Erythroblast (primary cell): ENCODE measurements at regions not wholly inside any gene's neighbourhood (a gene's known extent, or its start where the extent isn't known, plus 50 kb on each side); places are given as distances from the start of the nearest gene placed in this dataset.
"Not testable (repeated sequence)": the region's sequence is repeated elsewhere in the genome, so short reads cannot be mapped to it uniquely, and the experiment has no call there.

Source experiments
- DNase-seq, 2 experiments: peaks; one replicate each; lab custom pipeline; 2025; lab: John Stamatoyannopoulos, UW
- GATA1 ChIP-seq: IDR thresholded peaks from 2 replicates; pipeline ENCODE4 v1.6.1; 2011; ENCODE audit warnings: low read depth, mild to moderate bottlenecking, control low read depth, low read length, moderate library complexity
- POLR2A ChIP-seq: IDR thresholded peaks from 2 replicates; pipeline ENCODE4 v1.6.1; 2011; ENCODE audit warnings: mild to moderate bottlenecking, low read length

DNA sequence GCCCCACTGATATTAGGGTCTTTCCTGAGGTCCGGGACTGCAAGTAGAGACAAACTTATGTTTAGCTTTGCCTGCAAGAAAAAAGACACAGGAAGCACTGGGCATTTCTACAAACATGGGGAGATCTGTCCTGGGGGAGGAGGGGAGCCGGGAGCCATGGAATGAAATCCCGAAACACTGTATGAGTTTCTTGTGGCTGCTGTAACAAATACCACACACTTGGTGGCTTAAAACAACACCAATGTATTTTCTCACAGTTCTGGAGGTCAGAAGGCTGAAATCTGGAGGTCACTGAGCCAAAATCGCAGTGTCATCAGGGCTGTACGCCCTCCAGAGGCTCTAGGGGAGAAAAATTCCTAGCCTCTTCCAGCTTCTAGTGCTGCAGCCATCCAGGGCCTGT lies 114.0 kb upstream of the CHST15 start:
- no peak for DNase-seq
- TF ChIP-seq POLR2A = no peak
- no peak for TF ChIP-seq GATA1

DNA sequence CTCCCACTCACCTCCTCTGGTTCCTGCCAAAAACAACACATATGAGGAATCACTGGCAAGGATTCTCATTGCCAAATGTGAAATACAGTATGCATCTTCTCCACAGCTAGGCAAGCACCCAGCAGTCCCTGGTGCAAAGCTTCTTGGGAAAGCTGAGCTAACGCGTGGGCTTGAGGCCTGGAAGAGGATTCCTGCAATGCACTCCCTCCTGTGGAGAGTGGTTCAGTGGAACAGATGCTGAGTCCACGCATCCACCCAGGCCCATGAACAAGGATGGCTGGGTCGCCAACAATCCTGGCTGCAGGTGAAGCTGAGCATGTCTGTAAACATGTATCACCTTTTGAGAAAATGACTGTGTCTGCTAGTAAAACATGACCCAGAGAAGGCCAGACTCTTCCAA lies 113.2 kb upstream of the CHST15 start:
- DNase-seq = no peak
- TF ChIP-seq GATA1 (no peak), POLR2A (no peak)

DNA sequence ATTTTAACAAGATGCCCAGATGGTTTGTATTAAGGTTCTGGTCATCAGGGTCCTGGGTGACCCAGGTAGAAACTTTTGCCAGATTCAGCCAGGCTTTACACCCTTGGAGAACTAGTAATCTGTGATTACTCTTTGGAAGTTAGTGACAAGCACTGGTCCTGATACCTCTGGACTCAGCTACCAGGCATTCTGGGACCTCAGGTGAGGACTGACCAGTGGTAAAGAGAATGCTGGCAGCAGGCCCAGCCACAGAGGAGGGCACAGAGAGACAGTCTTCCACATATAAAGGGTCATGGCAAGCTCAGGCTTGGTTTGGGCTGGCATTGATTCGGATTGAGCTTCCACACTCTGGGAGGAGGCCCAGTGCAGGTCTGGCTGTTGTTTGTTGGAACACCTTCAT lies 112.0 kb upstream of the CHST15 start:
- no peak for DNase-seq
- TF ChIP-seq POLR2A (no peak), GATA1 (no peak)

- no peak for DNase-seq
- TF ChIP-seq POLR2A (no peak), GATA1 (no peak)
Measured at GRCh38 chr10:124204726-124205125, 111.3 kb upstream of the CHST15 start.

GRCh38 chr10:124200011-124200410 lies 106.6 kb upstream of the CHST15 start:
- TF ChIP-seq POLR2A = no peak
- TF ChIP-seq GATA1 = no peak
- DNase-seq = no peak

DNA sequence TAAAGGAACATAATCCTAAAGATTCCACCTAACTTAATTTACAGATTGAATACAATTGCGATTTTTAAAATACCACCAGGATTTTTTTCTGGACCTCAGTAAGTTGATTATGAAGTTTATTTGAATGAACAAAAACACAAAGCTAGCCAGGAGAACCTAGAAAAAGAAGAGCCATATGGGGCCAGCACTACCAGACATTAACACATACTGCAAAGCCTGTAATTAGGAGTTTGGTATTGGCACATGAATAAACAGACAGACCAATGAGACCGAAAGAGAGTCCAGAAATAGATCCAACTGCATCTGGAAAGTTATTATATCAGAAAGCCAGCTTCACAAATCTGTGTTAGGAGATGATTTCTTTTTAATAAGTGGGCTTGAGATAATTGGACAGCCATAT lies 105.5 kb upstream of the CHST15 start:
- no peak for DNase-seq
- TF ChIP-seq POLR2A (no peak), GATA1 (no peak)

DNA sequence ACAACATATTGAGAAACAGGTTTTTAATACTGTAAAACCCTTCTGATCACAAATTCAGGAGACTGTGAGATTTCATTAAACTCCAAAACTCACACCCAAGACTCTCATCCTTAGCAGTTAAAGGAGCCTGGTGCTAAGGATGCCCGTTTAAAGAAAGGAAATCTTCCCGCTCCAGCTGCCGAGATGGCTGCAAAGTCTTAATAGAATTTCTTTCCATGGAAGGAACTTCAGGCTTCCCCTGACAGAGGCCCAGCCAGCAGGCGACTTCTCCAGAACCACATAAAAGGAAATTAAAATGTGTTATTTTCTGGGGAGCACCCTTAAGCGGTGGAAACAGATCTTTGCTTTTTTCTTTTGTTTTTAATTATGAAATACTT lies 104.7 kb upstream of the CHST15 start:
- no peak for TF ChIP-seq GATA1
- no peak for TF ChIP-seq POLR2A
- DNase-seq = no peak

GRCh38 chr10:124197371-124198124 lies 104.2 kb upstream of the CHST15 start:
- TF ChIP-seq POLR2A = no peak
- no peak for DNase-seq

DNA sequence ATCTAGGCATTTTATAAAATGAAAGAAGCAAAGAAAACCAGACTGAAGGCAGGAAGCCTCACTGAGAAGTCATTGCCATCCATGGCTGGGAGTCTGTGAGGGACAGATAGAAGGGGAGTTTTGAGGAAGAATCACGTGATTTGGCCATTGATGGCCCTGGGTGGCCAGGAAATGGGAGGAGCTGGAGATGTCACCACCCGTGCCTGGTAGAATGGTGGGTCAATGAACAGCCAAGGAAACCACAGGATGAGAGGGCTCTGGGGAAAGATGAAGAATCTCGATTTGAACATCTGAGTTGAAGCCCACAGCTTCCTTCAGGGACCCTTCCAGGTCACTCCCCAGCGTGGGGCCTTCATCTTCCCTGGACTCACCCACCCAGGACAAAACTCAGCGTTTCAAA lies 103.3 kb upstream of the CHST15 start:
- TF ChIP-seq POLR2A = no peak
- TF ChIP-seq GATA1 = no peak
- DNase-seq = no peak

DNA sequence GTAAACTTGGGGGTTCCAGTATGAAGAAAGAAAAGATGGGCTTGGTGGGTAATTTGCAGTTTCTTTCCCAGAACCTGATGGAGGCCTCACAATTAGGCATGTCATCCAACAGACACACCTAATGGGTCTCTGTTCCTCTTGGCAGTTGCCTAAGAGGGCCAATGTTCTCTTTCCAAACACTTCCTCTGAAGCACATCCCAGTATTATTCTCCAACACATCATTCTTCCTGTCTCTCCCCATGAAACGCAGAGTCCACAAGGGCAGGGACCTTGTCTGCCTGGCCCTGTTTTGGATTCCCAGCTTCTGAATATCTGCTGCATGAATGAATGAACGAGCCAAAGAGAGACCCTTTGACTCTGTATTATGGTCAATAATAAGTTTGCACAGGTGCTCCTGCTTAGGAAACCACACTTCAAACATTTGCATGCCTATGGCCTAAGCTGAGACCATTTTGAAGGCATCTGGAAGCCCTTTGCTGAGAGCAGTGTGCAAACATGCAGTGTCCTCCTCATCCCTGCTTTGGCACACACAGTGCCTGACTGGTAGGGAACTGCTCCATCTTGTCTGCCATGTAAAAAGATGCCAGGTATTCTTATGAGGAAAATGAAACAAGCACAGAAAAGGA lies 100.9 kb upstream of the CHST15 start:
- DNase-seq = no peak
- no peak for TF ChIP-seq POLR2A
- TF ChIP-seq GATA1 = no peak

- no peak for DNase-seq
- no peak for TF ChIP-seq GATA1
- TF ChIP-seq POLR2A = no peak
Measured at GRCh38 chr10:124193309-124193696, 99.9 kb upstream of the CHST15 start.

- peak; percentile 6 to 26 for DNase-seq
Measured at GRCh38 chr10:124192664-124193308, 99.4 kb upstream of the CHST15 start.

DNA sequence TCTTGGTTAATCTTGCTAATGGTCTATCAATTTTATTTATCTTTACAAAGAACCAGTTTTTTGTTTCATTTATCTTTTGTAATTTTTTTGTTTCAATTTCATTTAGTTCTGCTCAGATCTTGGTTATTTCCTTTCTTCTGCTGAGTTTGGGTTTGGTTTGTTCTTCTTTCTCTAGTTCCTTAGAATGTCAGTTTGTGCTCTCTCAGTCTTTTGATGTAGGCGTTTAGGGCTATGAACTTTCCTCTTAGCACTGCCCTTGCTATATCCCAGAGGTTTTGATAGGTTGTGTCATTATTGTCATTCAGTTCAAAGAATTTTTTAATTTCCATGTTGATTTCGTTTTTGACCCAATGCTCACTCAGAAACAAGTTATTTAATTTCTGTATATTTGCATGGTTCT lies 97.1 kb upstream of the CHST15 start:
- DNase-seq = not testable (repeated sequence)

DNA sequence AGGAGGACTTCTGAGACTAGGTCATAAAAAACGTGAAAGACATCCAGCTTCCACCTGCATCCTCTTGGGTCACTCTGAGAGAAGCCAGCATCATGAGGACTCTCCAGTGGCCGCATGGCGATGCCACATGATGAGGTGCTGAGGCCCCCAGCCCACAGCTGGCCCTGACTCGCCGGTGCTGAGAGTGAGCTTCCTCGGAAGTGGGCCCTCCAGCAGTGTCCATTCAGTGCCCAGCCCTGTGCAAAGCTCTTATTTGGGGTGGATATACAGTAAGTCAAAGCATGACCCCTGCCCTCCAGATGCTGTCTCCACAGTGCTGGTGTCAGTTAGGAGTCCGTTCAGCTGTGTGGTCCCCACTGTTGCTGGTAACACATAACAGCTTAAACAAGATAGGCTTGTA lies 93.6 kb upstream of the CHST15 start:
- TF ChIP-seq POLR2A (no peak), GATA1 (no peak)
- DNase-seq = no peak

DNA sequence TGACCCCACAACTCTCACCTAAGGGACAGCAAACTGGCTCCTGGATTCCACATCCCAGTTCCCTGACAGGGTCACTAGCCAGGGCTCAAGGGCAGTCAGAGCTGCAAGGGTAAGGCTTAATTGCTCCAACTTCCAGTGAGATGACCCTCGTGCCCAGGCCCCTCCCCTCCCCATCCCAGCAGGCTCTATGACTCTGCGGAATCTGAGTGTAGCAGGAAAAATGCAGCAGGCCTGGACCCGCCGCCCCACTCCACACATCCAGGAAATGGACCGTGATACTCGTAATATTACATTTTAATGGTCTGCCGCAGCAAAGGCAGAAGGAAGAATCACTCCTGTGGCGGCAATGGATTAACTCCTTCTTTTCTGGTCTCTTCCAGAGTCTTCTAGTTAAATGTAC lies 91.7 kb upstream of the CHST15 start:
- no peak for DNase-seq
- TF ChIP-seq POLR2A (no peak), GATA1 (no peak)
